Prostate gland (tissue), 2 donors: ENCODE measurements at regions not wholly inside any gene's neighbourhood (a gene's known extent, or its start where the extent isn't known, plus 50 kb on each side); places are given as distances from the start of the nearest gene placed in this dataset.

Experiments used
- POLR2A ChIP-seq: fragments of 450-650 bp; IDR thresholded peaks from one replicate; pipeline ENCODE4 v1.6.1; 2016; ENCODE audit warnings: antibody characterized with exemption, mild to moderate bottlenecking
- POLR2AphosphoS5 ChIP-seq: sonication (generic); formaldehyde crosslinking; IDR thresholded peaks from one replicate; pipeline ENCODE4 v1.6.1; 2017; ENCODE audit warnings: antibody characterized with exemption
- TF ChIP-seq, protein P1 (sequence below), 4 experiments: fragments of 200-600 bp in 2 of 4; fragments of 450-650 bp in 2 of 4; sonication (generic) in 2 of 4; IDR thresholded peaks; 1 replicate in 3 of 4; 2 replicates in 1 of 4; pipeline ENCODE4 v1.5.1; 2016 to 2019; ENCODE audit warnings: antibody characterized with exemption in 4 of 4, mild to moderate bottlenecking in 2 of 4, moderate library complexity in 2 of 4

DNA sequence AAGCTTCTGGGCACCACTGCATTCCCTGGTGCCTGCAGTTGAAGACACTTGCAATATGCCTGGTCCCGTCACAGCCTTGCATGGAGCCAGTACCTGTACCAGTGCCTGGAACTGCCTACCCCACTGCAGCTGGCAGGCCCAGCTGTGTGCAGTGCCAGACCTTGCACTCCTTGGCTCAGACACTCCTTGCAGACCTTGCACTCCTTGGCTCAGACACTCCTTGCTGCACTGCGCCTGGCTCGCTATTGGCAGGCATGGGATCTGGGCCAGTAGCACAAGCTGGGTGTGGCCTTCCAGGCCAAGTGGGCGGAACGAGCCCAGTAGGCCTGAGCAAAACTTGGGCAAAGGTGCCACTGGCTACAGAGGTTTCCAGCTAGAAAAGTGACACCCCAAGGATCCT lies 1189.1 kb downstream of the GRIK2 start:
- no peak for TF ChIP-seq POLR2A
- TF ChIP-seq, protein P1, sequence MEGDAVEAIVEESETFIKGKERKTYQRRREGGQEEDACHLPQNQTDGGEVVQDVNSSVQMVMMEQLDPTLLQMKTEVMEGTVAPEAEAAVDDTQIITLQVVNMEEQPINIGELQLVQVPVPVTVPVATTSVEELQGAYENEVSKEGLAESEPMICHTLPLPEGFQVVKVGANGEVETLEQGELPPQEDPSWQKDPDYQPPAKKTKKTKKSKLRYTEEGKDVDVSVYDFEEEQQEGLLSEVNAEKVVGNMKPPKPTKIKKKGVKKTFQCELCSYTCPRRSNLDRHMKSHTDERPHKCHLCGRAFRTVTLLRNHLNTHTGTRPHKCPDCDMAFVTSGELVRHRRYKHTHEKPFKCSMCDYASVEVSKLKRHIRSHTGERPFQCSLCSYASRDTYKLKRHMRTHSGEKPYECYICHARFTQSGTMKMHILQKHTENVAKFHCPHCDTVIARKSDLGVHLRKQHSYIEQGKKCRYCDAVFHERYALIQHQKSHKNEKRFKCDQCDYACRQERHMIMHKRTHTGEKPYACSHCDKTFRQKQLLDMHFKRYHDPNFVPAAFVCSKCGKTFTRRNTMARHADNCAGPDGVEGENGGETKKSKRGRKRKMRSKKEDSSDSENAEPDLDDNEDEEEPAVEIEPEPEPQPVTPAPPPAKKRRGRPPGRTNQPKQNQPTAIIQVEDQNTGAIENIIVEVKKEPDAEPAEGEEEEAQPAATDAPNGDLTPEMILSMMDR (IDR thresholded peaks at IDR 0.05) = no peak
- no peak for TF ChIP-seq POLR2AphosphoS5
